ENCODE measurements at regions not wholly inside any gene's neighbourhood (a gene's known extent, or its start where the extent isn't known, plus 50 kb on each side); places are given as distances from the start of the nearest gene placed in this dataset.

DNA sequence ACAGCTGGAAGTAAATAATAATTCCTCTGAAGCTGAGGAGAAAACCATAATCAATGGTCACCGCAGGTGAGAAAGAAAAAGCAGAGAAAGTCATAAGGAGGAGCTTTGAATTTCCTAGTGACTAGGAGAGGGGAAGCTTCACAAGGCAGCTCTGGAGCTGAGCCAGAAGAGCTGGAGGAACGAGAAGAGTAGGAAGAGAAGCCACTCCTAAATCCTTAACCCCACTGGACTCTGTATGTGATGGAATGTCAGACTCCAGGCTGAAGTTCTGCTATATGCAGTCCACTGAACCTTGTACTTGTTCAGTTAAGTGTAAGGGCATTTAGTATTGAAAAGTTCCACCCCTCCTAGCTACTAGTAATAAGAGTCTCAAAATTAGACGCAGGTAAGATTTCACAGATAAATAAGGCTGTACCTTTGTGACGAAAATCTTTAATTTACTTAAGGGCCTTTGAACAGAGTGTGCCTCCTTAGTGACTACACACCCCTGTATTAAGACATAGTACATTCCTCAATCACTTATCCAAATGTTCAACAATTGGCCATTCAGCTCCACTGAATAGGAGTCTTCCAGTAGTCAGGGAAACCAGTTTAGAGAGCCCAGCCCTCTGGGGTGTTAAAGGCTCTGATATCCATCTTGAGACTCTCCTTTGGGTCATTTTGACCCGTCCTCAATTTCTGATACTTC lies 71.4 kb upstream of the UFL1 start:
- TF ChIP-seq, protein P1, sequence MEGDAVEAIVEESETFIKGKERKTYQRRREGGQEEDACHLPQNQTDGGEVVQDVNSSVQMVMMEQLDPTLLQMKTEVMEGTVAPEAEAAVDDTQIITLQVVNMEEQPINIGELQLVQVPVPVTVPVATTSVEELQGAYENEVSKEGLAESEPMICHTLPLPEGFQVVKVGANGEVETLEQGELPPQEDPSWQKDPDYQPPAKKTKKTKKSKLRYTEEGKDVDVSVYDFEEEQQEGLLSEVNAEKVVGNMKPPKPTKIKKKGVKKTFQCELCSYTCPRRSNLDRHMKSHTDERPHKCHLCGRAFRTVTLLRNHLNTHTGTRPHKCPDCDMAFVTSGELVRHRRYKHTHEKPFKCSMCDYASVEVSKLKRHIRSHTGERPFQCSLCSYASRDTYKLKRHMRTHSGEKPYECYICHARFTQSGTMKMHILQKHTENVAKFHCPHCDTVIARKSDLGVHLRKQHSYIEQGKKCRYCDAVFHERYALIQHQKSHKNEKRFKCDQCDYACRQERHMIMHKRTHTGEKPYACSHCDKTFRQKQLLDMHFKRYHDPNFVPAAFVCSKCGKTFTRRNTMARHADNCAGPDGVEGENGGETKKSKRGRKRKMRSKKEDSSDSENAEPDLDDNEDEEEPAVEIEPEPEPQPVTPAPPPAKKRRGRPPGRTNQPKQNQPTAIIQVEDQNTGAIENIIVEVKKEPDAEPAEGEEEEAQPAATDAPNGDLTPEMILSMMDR (IDR thresholded peaks at IDR 0.05; ENCODE audit: low read length), result no peak
- no peak for TF ChIP-seq EZH2 (IDR thresholded peaks at IDR 0.05; ENCODE audit: borderline replicate concordance, low read length)
